Fibroblast of lung (primary cell): ENCODE measurements at regions not wholly inside any gene's neighbourhood (a gene's known extent, or its start where the extent isn't known, plus 50 kb on each side); places are given as distances from the start of the nearest gene placed in this dataset.

Experiments used
- DNase-seq, 2 donors: peaks; one replicate each; pipeline versions ENCODE4 v3.0.0 to v3.0.0-alpha.2; 2010; ENCODE audit warnings: low read depth in 2 of 2
- H2AFZ ChIP-seq: 2 replicates; pipeline ENCODE4 v1.5.1; 2012; ENCODE audit warnings: low read length, control low read depth, inconsistent platforms
- H3K27ac ChIP-seq: 2 replicates; pipeline ENCODE4 v1.5.1; 2011; ENCODE audit warnings: low read length, control low read depth; ENCODE audit not compliant: insufficient read depth
- H3K27me3 ChIP-seq: 2 replicates; pipeline ENCODE4 v1.5.1; 2011; ENCODE audit warnings: mild to moderate bottlenecking, low read length; ENCODE audit not compliant: control insufficient read depth, insufficient read depth
- H3K36me3 ChIP-seq: 2 replicates; pipeline ENCODE4 v1.5.1; 2011; ENCODE audit warnings: low read length; ENCODE audit not compliant: control insufficient read depth, insufficient read depth
- H3K4me1 ChIP-seq: 2 replicates; pipeline ENCODE4 v1.5.1; 2011; ENCODE audit warnings: low read length; ENCODE audit not compliant: control insufficient read depth, insufficient read depth; ENCODE audit errors: extremely low read depth
- H3K4me2 ChIP-seq: 2 replicates; pipeline ENCODE4 v1.5.1; 2011; ENCODE audit warnings: low read length, control low read depth; ENCODE audit not compliant: insufficient read depth; ENCODE audit errors: extremely low read depth
- H3K4me3 ChIP-seq, 4 experiments: fragments of 200-600 bp in 1 of 4; sonication (generic) in 1 of 4; replicated peaks in 1 of 4; 2 replicates each; pipeline ENCODE4 v1.5.1; 2011 to 2016; ENCODE audit warnings: low read length in 4 of 4, low read depth in 3 of 4, mild to moderate bottlenecking in 3 of 4, control low read depth in 2 of 4, inconsistent platforms in 1 of 4, mixed read lengths in 1 of 4; ENCODE audit not compliant: insufficient read depth in 1 of 4; ENCODE audit errors: control extremely low read depth in 1 of 4
- H3K79me2 ChIP-seq: 2 replicates; pipeline ENCODE4 v1.5.1; 2012; ENCODE audit warnings: mild to moderate bottlenecking, low read length, inconsistent platforms; ENCODE audit not compliant: control insufficient read depth, insufficient read depth
- H3K9ac ChIP-seq: 2 replicates; pipeline ENCODE4 v1.5.1; 2011; ENCODE audit warnings: mild to moderate bottlenecking, low read length, control low read depth; ENCODE audit not compliant: insufficient read depth
- H3K9me3 ChIP-seq: 2 replicates; pipeline ENCODE4 v1.5.1; 2012; ENCODE audit warnings: low read depth, low read length; ENCODE audit not compliant: control insufficient read depth, insufficient read depth
- H4K20me1 ChIP-seq: 2 replicates; pipeline ENCODE4 v1.5.1; 2011; ENCODE audit warnings: low read length; ENCODE audit not compliant: control insufficient read depth, insufficient read depth; ENCODE audit errors: extremely low read depth
- EZH2 ChIP-seq: IDR thresholded peaks from 2 replicates; pipeline ENCODE4 v1.5.1; 2012; ENCODE audit warnings: low read length, control low read depth, mild to moderate bottlenecking; ENCODE audit errors: missing control alignments
- TF ChIP-seq, protein P1 (sequence below), 2 donors: IDR thresholded peaks in 1 of 2; conservative IDR thresholded peaks in 1 of 2; 1 replicate in 1 of 2; 2 replicates in 1 of 2; pipeline ENCODE4 v1.5.1; 2011 to 2012; ENCODE audit warnings: low read length in 2 of 2, control low read depth in 1 of 2, inconsistent platforms in 1 of 2, low read depth in 1 of 2, mild to moderate bottlenecking in 1 of 2

GRCh38 chr1:96360036-96360795 is 361.4 kb upstream of the PTBP2 start:
- H3K9me3 ChIP-seq: no peaks in the 10 kb centered on the region
- no peaks in the 10 kb centered on the region for H3K27me3 ChIP-seq
- peaks cover 29% of the 10 kb centered on the region for H3K4me1 ChIP-seq
- no peak overlapping the region for H3K4me2 ChIP-seq
- TF ChIP-seq EZH2: no peak
- TF ChIP-seq, protein P1, sequence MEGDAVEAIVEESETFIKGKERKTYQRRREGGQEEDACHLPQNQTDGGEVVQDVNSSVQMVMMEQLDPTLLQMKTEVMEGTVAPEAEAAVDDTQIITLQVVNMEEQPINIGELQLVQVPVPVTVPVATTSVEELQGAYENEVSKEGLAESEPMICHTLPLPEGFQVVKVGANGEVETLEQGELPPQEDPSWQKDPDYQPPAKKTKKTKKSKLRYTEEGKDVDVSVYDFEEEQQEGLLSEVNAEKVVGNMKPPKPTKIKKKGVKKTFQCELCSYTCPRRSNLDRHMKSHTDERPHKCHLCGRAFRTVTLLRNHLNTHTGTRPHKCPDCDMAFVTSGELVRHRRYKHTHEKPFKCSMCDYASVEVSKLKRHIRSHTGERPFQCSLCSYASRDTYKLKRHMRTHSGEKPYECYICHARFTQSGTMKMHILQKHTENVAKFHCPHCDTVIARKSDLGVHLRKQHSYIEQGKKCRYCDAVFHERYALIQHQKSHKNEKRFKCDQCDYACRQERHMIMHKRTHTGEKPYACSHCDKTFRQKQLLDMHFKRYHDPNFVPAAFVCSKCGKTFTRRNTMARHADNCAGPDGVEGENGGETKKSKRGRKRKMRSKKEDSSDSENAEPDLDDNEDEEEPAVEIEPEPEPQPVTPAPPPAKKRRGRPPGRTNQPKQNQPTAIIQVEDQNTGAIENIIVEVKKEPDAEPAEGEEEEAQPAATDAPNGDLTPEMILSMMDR (conservative IDR thresholded peaks at IDR 0.05 in 1 of 2, IDR thresholded peaks at IDR 0.05 in 1 of 2; ENCODE audit: low read depth in 1 of 2, low read length in 2 of 2): no peak
- H4K20me1 ChIP-seq: no peaks in the 10 kb centered on the region
- H3K9ac ChIP-seq: no peak overlapping the region
- H3K36me3 ChIP-seq: no peaks in the 10 kb centered on the region
- H3K4me3 ChIP-seq: no peak overlapping the region
- DNase-seq: peak; percentile 43 to 61
- no peak overlapping the region for H3K27ac ChIP-seq
- H2AFZ ChIP-seq: no peak overlapping the region
- no peaks in the 10 kb centered on the region for H3K79me2 ChIP-seq

DNA sequence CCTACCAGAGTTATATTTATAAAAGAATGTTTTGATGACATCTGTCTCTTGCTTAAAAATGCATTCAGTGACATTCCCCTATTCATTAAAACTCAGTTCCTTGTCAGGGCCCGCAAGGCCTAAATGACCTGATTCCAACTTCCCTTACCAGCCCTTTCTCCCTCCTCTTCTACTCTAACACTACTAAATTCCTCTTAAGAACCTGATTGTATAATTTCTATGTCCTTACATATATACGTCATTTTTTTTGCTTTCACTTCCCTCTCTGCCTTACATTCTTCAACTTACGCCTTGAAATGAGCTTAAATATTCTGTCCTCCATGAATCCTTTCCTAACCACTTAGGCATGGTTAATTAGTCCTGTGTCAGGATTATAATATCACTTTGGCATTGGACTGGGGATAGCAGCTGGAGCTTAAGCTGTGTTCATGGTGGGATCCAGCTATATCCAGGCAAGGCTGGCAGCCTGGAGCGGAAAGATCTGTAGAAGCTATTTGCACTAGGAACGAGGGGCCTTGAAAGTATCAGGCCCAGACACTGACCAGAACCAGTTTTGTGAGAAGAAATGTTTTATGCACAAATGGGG is 360.2 kb upstream of the PTBP2 start:
- H3K9ac ChIP-seq: no peak overlapping the region
- DNase-seq: no peak
- peaks cover 31% of the 10 kb centered on the region for H3K4me1 ChIP-seq
- no peaks in the 10 kb centered on the region for H3K79me2 ChIP-seq
- no peaks in the 10 kb centered on the region for H3K27me3 ChIP-seq
- H3K9me3 ChIP-seq: no peaks in the 10 kb centered on the region
- no peak overlapping the region for H3K27ac ChIP-seq
- H3K36me3 ChIP-seq: no peaks in the 10 kb centered on the region
- no peak overlapping the region for H3K4me2 ChIP-seq
- H3K4me3 ChIP-seq: no peak overlapping the region
- no peaks in the 10 kb centered on the region for H4K20me1 ChIP-seq
- no peak overlapping the region for H2AFZ ChIP-seq
- TF ChIP-seq, protein P1 (conservative IDR thresholded peaks at IDR 0.05 in 1 of 2, IDR thresholded peaks at IDR 0.05 in 1 of 2; ENCODE audit: low read depth in 1 of 2, low read length in 2 of 2): no peak
- TF ChIP-seq EZH2: no peak

DNA sequence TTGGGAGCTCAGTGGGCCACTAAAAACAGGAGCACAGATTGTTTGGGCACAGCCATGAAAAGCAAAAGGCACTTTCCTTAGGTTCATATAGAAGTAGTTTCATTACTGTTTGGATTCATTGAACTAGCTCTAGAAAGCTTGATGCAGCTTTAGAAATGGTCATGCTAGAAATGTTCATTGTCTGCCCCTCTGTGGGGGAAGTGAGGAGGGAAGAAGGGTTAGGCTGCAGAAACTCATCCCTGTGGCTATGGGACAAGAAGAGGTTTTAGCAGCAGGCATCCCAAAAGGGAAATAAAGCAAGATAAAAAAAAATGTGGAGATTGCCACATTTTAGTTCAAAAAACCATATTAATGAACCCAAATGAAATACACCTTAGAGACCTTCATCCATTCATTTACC is 359.6 kb upstream of the PTBP2 start:
- Histone ChIP-seq H3K27me3 (no peaks in the 10 kb centered on the region), H2AFZ (no peak overlapping the region), H3K79me2 (no peaks in the 10 kb centered on the region), H3K27ac (peak overlapping the region; percentile 29), H3K9ac (no peak overlapping the region), H3K36me3 (no peaks in the 10 kb centered on the region), H3K4me1 (peaks cover 33% of the 10 kb centered on the region), H4K20me1 (no peaks in the 10 kb centered on the region), H3K9me3 (no peaks in the 10 kb centered on the region), H3K4me2 (peak overlapping the region; percentile 41), H3K4me3 (no peak overlapping the region)
- TF ChIP-seq, protein P1 (conservative IDR thresholded peaks at IDR 0.05 in 1 of 2, IDR thresholded peaks at IDR 0.05 in 1 of 2; ENCODE audit: low read depth in 1 of 2, low read length in 2 of 2): no peak
- no peak for TF ChIP-seq EZH2
- DNase-seq: peak; percentile 10 to 41
